ENCODE measurements at regions not wholly inside any gene's neighbourhood (a gene's known extent, or its start where the extent isn't known, plus 50 kb on each side); places are given as distances from the start of the nearest gene placed in this dataset.

- DNase-seq (ENCODE audit: low read depth in 2 of 3, low spot score in 2 of 3): no peak
Observed at GRCh38 chr17:74145756-74146155, 57.7 kb upstream of the RPL38 start.

GRCh38 chr17:74146196-74146595, 57.3 kb upstream of the RPL38 start:
- no peak for DNase-seq (ENCODE audit: low read depth in 2 of 3, low spot score in 2 of 3)

GRCh38 chr17:74147056-74147835, 56.2 kb upstream of the RPL38 start:
- no peak for DNase-seq (ENCODE audit: low read depth in 2 of 3, low spot score in 2 of 3)

- DNase-seq (ENCODE audit: low read depth in 2 of 3, low spot score in 2 of 3): no peak
Observed at GRCh38 chr17:74147966-74148365, 55.5 kb upstream of the RPL38 start.

GRCh38 chr17:74148446-74148845, 55.0 kb upstream of the RPL38 start:
- DNase-seq (ENCODE audit: low read depth in 2 of 3, low spot score in 2 of 3): no peak

GRCh38 chr17:74148901-74149596, 54.4 kb upstream of the RPL38 start:
- DNase-seq (ENCODE audit: low read depth in 2 of 3, low spot score in 2 of 3): no peak

GRCh38 chr17:74149597-74150427, 53.7 kb upstream of the RPL38 start:
- no peak for DNase-seq (ENCODE audit: low read depth in 2 of 3, low spot score in 2 of 3)

- no peak for DNase-seq (ENCODE audit: low read depth in 2 of 3, low spot score in 2 of 3)
Observed at GRCh38 chr17:74150428-74151025, 53.0 kb upstream of the RPL38 start.

GRCh38 chr17:74151551-74152315, 51.7 kb upstream of the RPL38 start:
- no peak for DNase-seq (ENCODE audit: low read depth in 2 of 3, low spot score in 2 of 3)

- no peak for DNase-seq (ENCODE audit: low read depth in 2 of 3, low spot score in 2 of 3)
Observed at GRCh38 chr17:74152591-74153455, 50.7 kb upstream of the RPL38 start.

- no peak for DNase-seq (ENCODE audit: low read depth in 2 of 3, low spot score in 2 of 3)
Observed at GRCh38 chr17:74153456-74153810, 50.0 kb upstream of the RPL38 start.

Measured in hematopoietic multipotent progenitor cell (in vitro differentiated cells).